ENCODE measurements at regions not wholly inside any gene's neighbourhood (a gene's known extent, or its start where the extent isn't known, plus 50 kb on each side); places are given as distances from the start of the nearest gene placed in this dataset.
A peak's percentile ranks its signal among the peaks of the same experiment; 100 is the strongest.

GRCh38 chr4:97374526-97374925 is 768.8 kb downstream of the STPG2 start:
- TF ChIP-seq CTCF (conservative IDR thresholded peaks at IDR 0.05; ENCODE audit: low read depth): no peak
- DNase-seq (ENCODE audit: low spot score): no peak
- ChIA-PET CTCF (no interaction called here), POLR2A (ENCODE audit: low non-redundant PET) (no interaction called here)
- H3K27ac ChIP-seq: no peak overlapping the region

- TF ChIP-seq CTCF (conservative IDR thresholded peaks at IDR 0.05; ENCODE audit: low read depth): no peak
- ChIA-PET CTCF (interaction anchor here (0.9 kb wide), 1 partner anchor 54 kb away, joined by 3 read pairs; no protein-coding TSS in a partner anchor), POLR2A (ENCODE audit: low non-redundant PET) (no interaction called here)
- no peak for DNase-seq (ENCODE audit: low spot score)
- H3K27ac ChIP-seq: no peak overlapping the region
These were observed 756.3 kb downstream of the STPG2 start for GRCh38 chr4:97386969-97387368.

- ChIA-PET CTCF (interaction anchor here (0.8 kb wide), 1 partner anchor 266 kb away, joined by 3 read pairs; no protein-coding TSS in a partner anchor), POLR2A (ENCODE audit: low non-redundant PET) (no interaction called here)
- H3K27ac ChIP-seq: no peak overlapping the region
These were observed 748.6 kb downstream of the STPG2 start for GRCh38 chr4:97394653-97395052.

GRCh38 chr4:97396097-97396496 is 747.2 kb downstream of the STPG2 start:
- no peak for TF ChIP-seq CTCF (conservative IDR thresholded peaks at IDR 0.05; ENCODE audit: low read depth)
- CTCF ChIA-PET: no interaction called here
- POLR2A ChIA-PET (ENCODE audit: low non-redundant PET): no interaction called here
- no peak overlapping the region for H3K27ac ChIP-seq
- DNase-seq (ENCODE audit: low spot score): no peak

More at GRCh38 chr4:97394653-97395052, 748.6 kb downstream of the STPG2 start:
- TF ChIP-seq CTCF (conservative IDR thresholded peaks at IDR 0.05; ENCODE audit: low read depth): no peak
- peak; percentile 28 for DNase-seq (ENCODE audit: low spot score)

GRCh38 chr4:97396605-97397004 is 746.7 kb downstream of the STPG2 start:
- H3K27ac ChIP-seq: no peak overlapping the region
- POLR2A ChIA-PET (ENCODE audit: low non-redundant PET): no interaction called here
- CTCF ChIA-PET: interaction anchor here (0.5 kb wide), 1 partner anchor 78 kb away, joined by 3 read pairs; no protein-coding TSS in a partner anchor
- DNase-seq (ENCODE audit: low spot score): no peak
- TF ChIP-seq CTCF (conservative IDR thresholded peaks at IDR 0.05; ENCODE audit: low read depth): no peak

- TF ChIP-seq CTCF (conservative IDR thresholded peaks at IDR 0.05; ENCODE audit: low read depth): no peak
- ChIA-PET POLR2A (ENCODE audit: low non-redundant PET) (no interaction called here), CTCF (no interaction called here)
- H3K27ac ChIP-seq: no peak overlapping the region
- no peak for DNase-seq (ENCODE audit: low spot score)
These were observed 738.3 kb downstream of the STPG2 start for GRCh38 chr4:97404876-97405523.
